Fibroblast of mammary gland (primary cell): ENCODE measurements at regions not wholly inside any gene's neighbourhood (a gene's known extent, or its start where the extent isn't known, plus 50 kb on each side); places are given as distances from the start of the nearest gene placed in this dataset.

Experiments
- DNase-seq: peaks from one replicate; pipeline ENCODE4 v3.0.0-alpha.2; 2010; ENCODE audit warnings: low read depth
- H3K4me3 ChIP-seq: 2 replicates; pipeline ENCODE4 v1.5.1; 2011; ENCODE audit warnings: low read depth, mild to moderate bottlenecking, low read length, moderate library complexity; ENCODE audit not compliant: control insufficient read depth
- CTCF ChIP-seq: conservative IDR thresholded peaks from 2 replicates; pipeline ENCODE4 v1.5.1; 2011; ENCODE audit warnings: low read depth, low read length, inconsistent platforms; ENCODE audit not compliant: control insufficient read depth, insufficient read depth

GRCh38 chr17:77478899-77479298, 338.1 kb downstream of the SEC14L1 start:
- DNase-seq: no peak
- no peak overlapping the region for H3K4me3 ChIP-seq
- no peak for TF ChIP-seq CTCF

- TF ChIP-seq CTCF: no peak
- H3K4me3 ChIP-seq: no peak overlapping the region
- DNase-seq: no peak
Observed at GRCh38 chr17:77479372-77480198, 338.8 kb downstream of the SEC14L1 start.

- DNase-seq: no peak
- H3K4me3 ChIP-seq: no peak overlapping the region
- peak; percentile 1 for TF ChIP-seq CTCF
Observed at GRCh38 chr17:77480199-77480508, 339.4 kb downstream of the SEC14L1 start.

GRCh38 chr17:77480509-77481215, 339.9 kb downstream of the SEC14L1 start:
- no peak for DNase-seq
- TF ChIP-seq CTCF: no peak
- no peak overlapping the region for H3K4me3 ChIP-seq

GRCh38 chr17:77481476-77482374, 341.0 kb downstream of the SEC14L1 start:
- no peak for TF ChIP-seq CTCF
- no peak for DNase-seq
- no peak overlapping the region for H3K4me3 ChIP-seq

GRCh38 chr17:77482375-77483127, 341.8 kb downstream of the SEC14L1 start:
- no peak for TF ChIP-seq CTCF
- H3K4me3 ChIP-seq: no peak overlapping the region
- DNase-seq: no peak
